IPS-20b (cell line): ENCODE measurements at regions not wholly inside any gene's neighbourhood (a gene's known extent, or its start where the extent isn't known, plus 50 kb on each side); places are given as distances from the start of the nearest gene placed in this dataset.
"Not testable (repeated sequence)": the region's sequence is repeated elsewhere in the genome, so short reads cannot be mapped to it uniquely, and the experiment has no call there.

Experiments used
- H3K27ac ChIP-seq: one replicate; pipeline ENCODE4 v1.5.1; 2013; ENCODE audit warnings: low read length
- H3K27me3 ChIP-seq: 2 replicates; pipeline ENCODE4 v1.6.1; 2013; ENCODE audit warnings: mild to moderate bottlenecking, low read length, inconsistent platforms; ENCODE audit not compliant: insufficient read depth
- H3K36me3 ChIP-seq: 2 replicates; pipeline ENCODE4 v1.6.1; 2013; ENCODE audit warnings: low read depth, mild to moderate bottlenecking, inconsistent platforms, low read length, moderate library complexity; ENCODE audit not compliant: insufficient read depth
- H3K4me1 ChIP-seq: 2 replicates; pipeline ENCODE4 v1.6.1; 2013; ENCODE audit warnings: mild to moderate bottlenecking, control low read depth, inconsistent platforms, low read length, moderate library complexity; ENCODE audit not compliant: insufficient read depth
- H3K4me3 ChIP-seq: 2 replicates; pipeline ENCODE4 v1.5.1; 2013; ENCODE audit warnings: mild to moderate bottlenecking, low read length, inconsistent platforms
- H3K9ac ChIP-seq: 2 replicates; pipeline ENCODE4 v1.6.1; 2013; ENCODE audit warnings: low read depth, mild to moderate bottlenecking, inconsistent platforms, low read length, moderate library complexity
- H3K9me3 ChIP-seq: 2 replicates; pipeline ENCODE4 v1.6.1; 2013; ENCODE audit warnings: mild to moderate bottlenecking, low read depth, low read length, inconsistent platforms; ENCODE audit not compliant: insufficient read depth

- no peak overlapping the region for H3K9ac ChIP-seq
- no peaks in the 10 kb centered on the region for H3K4me1 ChIP-seq
- no peaks in the 10 kb centered on the region for H3K9me3 ChIP-seq
- H3K27ac ChIP-seq: no peak overlapping the region
- H3K4me3 ChIP-seq: no peak overlapping the region
- H3K36me3 ChIP-seq: no peaks in the 10 kb centered on the region
- H3K27me3 ChIP-seq: no peaks in the 10 kb centered on the region
These were observed 546.8 kb downstream of the TBL1XR1 start for GRCh38 chr3:176650478-176650877.

DNA sequence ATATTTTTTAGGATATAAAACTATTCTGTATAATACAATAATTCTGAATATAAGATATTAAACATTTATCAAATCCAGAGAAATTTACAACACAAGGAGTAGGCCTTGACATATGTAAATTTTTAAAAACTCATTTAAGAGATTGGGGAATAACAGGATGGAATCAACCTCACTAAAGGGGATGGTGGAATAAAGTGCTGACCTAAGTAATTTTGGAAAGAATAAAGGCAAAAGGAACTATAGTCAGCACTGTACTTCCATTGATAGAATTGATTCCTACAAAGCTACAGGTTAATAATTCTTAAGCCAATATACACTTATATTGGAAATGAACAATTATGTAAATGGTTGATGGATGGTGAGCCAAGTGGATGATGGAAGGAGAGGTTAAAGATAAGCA is 549.3 kb downstream of the TBL1XR1 start:
- Histone ChIP-seq H3K9me3 (no peaks in the 10 kb centered on the region), H3K9ac (no peak overlapping the region), H3K4me1 (no peaks in the 10 kb centered on the region), H3K27me3 (no peaks in the 10 kb centered on the region), H3K27ac (no peak overlapping the region), H3K4me3 (no peak overlapping the region), H3K36me3 (no peaks in the 10 kb centered on the region)

DNA sequence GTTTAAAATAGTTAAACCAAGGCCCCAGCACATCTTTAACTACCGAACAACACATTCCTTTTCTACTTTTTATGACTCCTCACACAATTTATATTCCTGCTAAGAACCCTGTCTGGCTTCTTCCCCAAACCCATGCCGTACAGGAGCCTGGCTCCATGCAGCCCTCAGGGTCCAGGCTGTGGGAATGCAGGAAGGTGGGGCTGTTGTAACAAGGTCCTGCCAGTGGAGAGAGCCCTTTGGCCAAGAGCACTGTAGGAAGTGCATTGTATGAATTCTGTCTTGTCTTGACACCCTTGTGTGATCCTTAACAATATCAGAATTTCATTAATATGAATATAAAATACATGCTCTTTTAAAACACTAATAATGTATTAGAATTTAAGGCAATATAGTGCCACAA is 563.8 kb downstream of the TBL1XR1 start:
- H3K4me1 ChIP-seq: 0 out of 2 replicates have a peak, but pooled peaks cover 2% of the 10 kb centered on the region
- H3K4me3 ChIP-seq: no peak overlapping the region
- no peaks in the 10 kb centered on the region for H3K36me3 ChIP-seq
- H3K27ac ChIP-seq: no peak overlapping the region
- H3K27me3 ChIP-seq: no peaks in the 10 kb centered on the region
- H3K9ac ChIP-seq: no peak overlapping the region
- H3K9me3 ChIP-seq: no peaks in the 10 kb centered on the region

- no peaks in the 10 kb centered on the region for H3K9me3 ChIP-seq
- H3K27me3 ChIP-seq: no peaks in the 10 kb centered on the region
- H3K36me3 ChIP-seq: no peaks in the 10 kb centered on the region
- no peak overlapping the region for H3K9ac ChIP-seq
- 0 out of 2 replicates have a peak, but pooled peaks cover 2% of the 10 kb centered on the region for H3K4me1 ChIP-seq
- H3K27ac ChIP-seq: no peak overlapping the region
- no peak overlapping the region for H3K4me3 ChIP-seq
These were observed 564.4 kb downstream of the TBL1XR1 start for GRCh38 chr3:176632925-176633324.

DNA sequence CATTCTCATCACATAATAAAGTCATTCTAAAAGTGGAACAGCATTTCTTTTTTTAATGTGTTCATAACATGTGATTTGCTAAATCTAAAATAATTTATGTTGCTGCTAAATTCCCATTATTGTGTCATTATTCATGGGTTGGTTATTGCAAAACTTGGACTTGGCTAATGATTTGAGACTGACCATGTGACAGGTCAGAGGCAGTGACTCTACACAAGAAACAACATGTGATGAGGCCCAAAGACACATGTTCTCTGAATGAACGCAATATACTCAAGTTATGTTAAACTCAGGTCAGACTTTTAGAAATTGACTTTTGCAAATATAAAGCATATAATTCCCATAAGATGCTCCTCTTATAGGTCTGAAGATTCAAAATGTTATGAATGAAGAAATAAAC is 566.1 kb downstream of the TBL1XR1 start:
- no peaks in the 10 kb centered on the region for H3K36me3 ChIP-seq
- H3K9ac ChIP-seq: no peak overlapping the region
- 0 out of 2 replicates have a peak, but pooled peaks cover 2% of the 10 kb centered on the region for H3K4me1 ChIP-seq
- H3K27me3 ChIP-seq: no peaks in the 10 kb centered on the region
- H3K9me3 ChIP-seq: no peaks in the 10 kb centered on the region
- H3K4me3 ChIP-seq: no peak overlapping the region
- no peak overlapping the region for H3K27ac ChIP-seq

GRCh38 chr3:176628101-176628639 is 569.1 kb downstream of the TBL1XR1 start:
- no peaks in the 10 kb centered on the region for H3K27me3 ChIP-seq
- no peak overlapping the region for H3K9ac ChIP-seq
- no peak overlapping the region for H3K27ac ChIP-seq
- no peaks in the 10 kb centered on the region for H3K9me3 ChIP-seq
- no peaks in the 10 kb centered on the region for H3K36me3 ChIP-seq
- 0 out of 2 replicates have a peak, but pooled peaks cover 2% of the 10 kb centered on the region for H3K4me1 ChIP-seq
- H3K4me3 ChIP-seq: no peak overlapping the region

DNA sequence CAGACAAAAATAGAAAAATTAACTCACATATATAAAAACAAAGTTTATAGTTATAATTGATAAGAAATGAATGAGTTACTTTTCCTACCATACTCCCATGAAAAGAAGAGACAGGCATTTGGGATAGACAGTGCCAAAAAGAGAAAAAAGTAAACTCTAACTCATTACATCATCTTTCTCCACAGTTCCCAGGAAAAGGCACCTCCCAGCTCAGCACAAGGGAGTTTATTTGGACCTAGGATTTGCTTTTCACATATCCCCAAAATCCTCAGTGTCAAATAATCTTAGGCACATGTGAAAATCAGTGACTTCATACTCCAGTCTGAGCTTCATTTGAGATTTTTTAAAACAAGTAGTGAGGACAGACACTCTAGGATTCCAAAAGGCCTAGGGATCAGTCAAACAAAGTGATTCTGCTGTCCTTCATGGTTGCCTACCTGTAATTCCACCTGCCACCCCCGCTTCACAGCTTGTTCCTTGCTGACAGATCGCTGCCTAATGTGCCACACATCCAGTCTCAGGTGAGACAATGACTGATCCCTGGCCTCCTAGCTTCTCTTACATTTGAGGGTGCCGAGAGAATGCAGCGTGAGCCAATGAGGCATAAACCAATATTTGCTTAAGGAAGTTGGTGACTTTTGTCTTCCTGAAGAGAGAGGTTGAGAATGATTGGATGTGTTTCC is 573.7 kb downstream of the TBL1XR1 start:
- H3K9me3 ChIP-seq: no peaks in the 10 kb centered on the region

GRCh38 chr3:176619833-176620232 is 577.4 kb downstream of the TBL1XR1 start:
- no peaks in the 10 kb centered on the region for H3K27me3 ChIP-seq
- no peaks in the 10 kb centered on the region for H3K4me1 ChIP-seq
- no peak overlapping the region for H3K27ac ChIP-seq

More for the DNA sequence above, 573.7 kb downstream of the TBL1XR1 start:
- Histone ChIP-seq H3K4me1 (no peaks in the 10 kb centered on the region), H3K4me3 (no peak overlapping the region), H3K9ac (no peak overlapping the region), H3K27ac (no peak overlapping the region), H3K36me3 (no peaks in the 10 kb centered on the region), H3K27me3 (no peaks in the 10 kb centered on the region)

DNA sequence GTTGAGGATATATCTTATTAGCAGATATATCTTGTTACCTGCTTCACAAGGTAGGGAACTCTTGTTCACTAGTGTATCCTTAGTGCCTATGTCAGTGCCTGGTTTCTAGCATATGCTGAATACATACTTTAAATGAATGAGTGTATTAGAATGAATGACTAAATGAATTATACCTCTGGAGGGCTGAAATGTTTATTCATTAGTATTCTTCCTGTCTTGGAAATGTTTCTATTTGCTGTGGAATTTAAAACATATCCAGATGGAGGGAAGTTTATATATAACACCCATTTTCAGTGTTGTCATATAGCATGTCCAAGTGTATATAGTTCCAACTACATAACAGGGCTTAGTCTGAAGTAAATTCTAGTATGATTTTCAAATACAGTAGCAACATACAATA is 581.5 kb downstream of the TBL1XR1 start:
- H3K4me3 ChIP-seq: no peak overlapping the region
- H3K27me3 ChIP-seq: no peaks in the 10 kb centered on the region
- no peaks in the 10 kb centered on the region for H3K9me3 ChIP-seq
- no peak overlapping the region for H3K9ac ChIP-seq
- no peak overlapping the region for H3K27ac ChIP-seq
- no peaks in the 10 kb centered on the region for H3K36me3 ChIP-seq
- H3K4me1 ChIP-seq: no peaks in the 10 kb centered on the region

More at GRCh38 chr3:176619833-176620232, 577.4 kb downstream of the TBL1XR1 start:
- Histone ChIP-seq H3K4me3 (no peak overlapping the region), H3K9me3 (no peaks in the 10 kb centered on the region), H3K36me3 (no peaks in the 10 kb centered on the region), H3K9ac (no peak overlapping the region)

DNA sequence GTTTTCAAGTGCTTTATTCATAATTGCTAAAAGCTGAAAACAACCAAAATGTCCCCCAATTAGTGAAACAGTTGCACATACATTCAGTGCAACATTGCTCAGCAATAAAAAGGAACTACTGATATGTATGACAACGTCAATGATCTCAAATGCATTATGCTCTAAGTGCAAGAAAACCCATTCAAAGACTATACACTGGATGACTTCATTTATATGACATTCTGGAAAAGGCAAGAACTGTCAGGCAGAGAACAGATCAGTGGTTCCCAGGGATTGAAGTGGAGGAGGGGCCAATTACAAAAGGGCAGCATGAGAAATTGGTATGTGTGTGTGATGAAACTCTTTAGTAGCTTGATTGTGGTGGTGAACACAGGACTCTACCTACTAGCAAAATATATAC is 585.6 kb downstream of the TBL1XR1 start:
- H3K4me3 ChIP-seq: no peak overlapping the region
- no peaks in the 10 kb centered on the region for H3K36me3 ChIP-seq

DNA sequence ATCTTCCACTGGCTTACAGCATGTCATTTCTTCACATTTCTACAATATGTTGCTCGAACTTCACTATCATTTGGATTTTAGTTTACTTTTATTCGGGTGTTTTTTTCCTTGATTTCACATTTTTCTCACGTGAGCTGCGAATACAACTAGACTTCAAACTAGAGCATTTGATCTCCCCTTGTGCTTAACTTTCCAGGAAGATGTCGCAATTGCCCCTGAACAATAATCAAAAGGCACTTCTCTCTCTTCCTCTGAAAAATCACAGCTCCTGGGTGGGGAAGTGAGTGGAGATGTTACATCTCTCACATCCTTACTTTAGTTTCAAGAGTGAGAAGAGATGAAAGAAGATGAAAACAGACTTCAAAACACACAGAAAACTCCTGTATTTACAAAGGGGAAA is 587.9 kb downstream of the TBL1XR1 start:
- Histone ChIP-seq H3K27ac (no peak overlapping the region), H3K27me3 (no peaks in the 10 kb centered on the region), H3K4me3 (no peak overlapping the region), H3K9me3 (no peaks in the 10 kb centered on the region), H3K9ac (no peak overlapping the region), H3K36me3 (no peaks in the 10 kb centered on the region), H3K4me1 (no peaks in the 10 kb centered on the region)

More for the DNA sequence above, 585.6 kb downstream of the TBL1XR1 start:
- Histone ChIP-seq H3K9me3 (no peaks in the 10 kb centered on the region), H3K4me1 (no peaks in the 10 kb centered on the region), H3K27ac (no peak overlapping the region), H3K27me3 (no peaks in the 10 kb centered on the region), H3K9ac (no peak overlapping the region)

- H3K27me3 ChIP-seq, H3K4me3 ChIP-seq, H3K4me1 ChIP-seq, H3K27ac ChIP-seq, H3K9me3 ChIP-seq, H3K9ac ChIP-seq, H3K36me3 ChIP-seq: not testable (repeated sequence)
These were observed 591.7 kb downstream of the TBL1XR1 start for GRCh38 chr3:176605553-176605952.
